Adrenal gland (tissue), 9 donors: ENCODE measurements at regions not wholly inside any gene's neighbourhood (a gene's known extent, or its start where the extent isn't known, plus 50 kb on each side); places are given as distances from the start of the nearest gene placed in this dataset.

Experiments
- DNase-seq, 7 donors: peaks; one replicate each; pipeline ENCODE4 v3.0.0-alpha.2; 2019 to 2020
- H3K27ac ChIP-seq, 5 donors: fragments of 200-600 bp; sonication (generic) in 4 of 5; 1 replicate in 3 of 5; 2 replicates in 2 of 5; pipeline versions ENCODE4 v1.5.1 to v1.8.0; 2016 to 2020; ENCODE audit warnings: mild to moderate bottlenecking in 1 of 5
- H3K27me3 ChIP-seq: fragments of 200-600 bp; 2 replicates; pipeline ENCODE4 v1.8.0; 2021
- H3K36me3 ChIP-seq, 2 donors: fragments of 200-600 bp; replicated peaks in 1 of 2; 1 replicate in 1 of 2; 2 replicates in 1 of 2; pipeline versions ENCODE4 v1.5.1 to v1.8.0; 2018 to 2022
- H3K4me1 ChIP-seq, 2 donors: fragments of 200-600 bp; replicated peaks in 1 of 2; 1 replicate in 1 of 2; 2 replicates in 1 of 2; pipeline versions ENCODE4 v1.5.1 to v1.8.0; 2018 to 2021
- H3K4me3 ChIP-seq, 4 donors: fragments of 200-600 bp; sonication (generic) in 3 of 4; one replicate each; pipeline ENCODE4 v1.5.1; 2016 to 2018
- H3K9me3 ChIP-seq, 3 donors: fragments of 200-600 bp; sonication (generic) in 1 of 3; replicated peaks in 1 of 3; 1 replicate in 2 of 3; 2 replicates in 1 of 3; pipeline versions ENCODE4 v1.5.1 to v1.8.0; 2016 to 2021
- POLR2A ChIP-seq, 2 donors: fragments of 450-650 bp; IDR thresholded peaks; one replicate each; pipeline ENCODE4 v1.6.1; 2017; ENCODE audit warnings: antibody characterized with exemption in 2 of 2, mild to moderate bottlenecking in 2 of 2, moderate library complexity in 1 of 2
- WGBS, 4 donors: extraction: QIAGEN DNeasy Blood & Tissue Kit in 2 of 4; methylation state at CpG; one replicate each; pipeline versions ENCODE4 v1.1.5 to v1.1.7; 2013 to 2017; 5-methylcytosine and 5-hydroxymethylcytosine counted together
- intact Hi-C, 2 donors: fragments of 100-400 bp; cut with DNase I; formaldehyde crosslinking; loops; one replicate each; pipeline versions ENCODE4 v1.14.1 to v1.15.0; 2022 to 2023
- TF ChIP-seq, protein P1 (sequence below), 6 experiments: fragments of 450-650 bp in 4 of 6; fragments of 200-600 bp in 2 of 6; sonication (generic) in 1 of 6; IDR thresholded peaks; 1 replicate in 5 of 6; 2 replicates in 1 of 6; pipeline versions ENCODE4 v1.5.1 to v1.8.0; 2016 to 2021; ENCODE audit warnings: antibody characterized with exemption in 6 of 6, mild to moderate bottlenecking in 2 of 6, moderate library complexity in 1 of 6
- donor health status: healthy with polysubstance abuse.
- donor health status: Bipolar disorder and iron deficiency.
- donor health status: DM: yes; HTN: yes; CAD: no.
- donor health status: DM: no; HTN: no; CAD: no.
- donor health status: DM: no; HTN: no; CAD: no.

DNA sequence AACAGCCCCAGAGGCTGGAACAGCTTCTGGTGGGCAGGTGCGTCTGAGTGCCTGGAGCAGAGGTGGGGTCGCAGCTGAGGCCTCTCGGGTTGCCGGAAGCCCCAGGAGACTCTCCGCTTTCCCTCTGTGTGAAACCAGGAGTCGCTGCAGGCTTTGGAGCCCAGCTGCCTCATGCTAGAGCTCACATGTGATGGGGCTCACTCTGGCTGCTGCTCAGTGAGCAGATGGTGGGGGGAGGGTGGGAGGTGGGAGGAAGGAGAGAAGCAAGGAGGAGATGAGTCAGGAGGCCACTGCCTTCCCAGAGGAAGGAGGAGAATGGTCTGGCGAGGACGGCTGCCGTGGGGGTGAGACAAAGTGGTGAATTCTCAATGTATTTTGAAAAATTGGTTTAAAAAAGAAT is 290.1 kb upstream of the CHRNA7 start:
- peaks cover 0 to 9% (median 8%) of the 10 kb centered on the region in 3 donors for H3K9me3 ChIP-seq
- no peak overlapping the region for H3K27ac ChIP-seq
- no peak overlapping the region for H3K4me3 ChIP-seq
- H3K4me1 ChIP-seq = no peaks in the 10 kb centered on the region
- WGBS, 4 donors = 35 to 54% (median 51%) methylated on average over 4 to 9 of the region's 9 CpGs
- no peaks in the 10 kb centered on the region for H3K27me3 ChIP-seq
- no peaks in the 10 kb centered on the region for H3K36me3 ChIP-seq
- intact Hi-C loops = no loop called here
- no peak for DNase-seq
- TF ChIP-seq, protein P1, sequence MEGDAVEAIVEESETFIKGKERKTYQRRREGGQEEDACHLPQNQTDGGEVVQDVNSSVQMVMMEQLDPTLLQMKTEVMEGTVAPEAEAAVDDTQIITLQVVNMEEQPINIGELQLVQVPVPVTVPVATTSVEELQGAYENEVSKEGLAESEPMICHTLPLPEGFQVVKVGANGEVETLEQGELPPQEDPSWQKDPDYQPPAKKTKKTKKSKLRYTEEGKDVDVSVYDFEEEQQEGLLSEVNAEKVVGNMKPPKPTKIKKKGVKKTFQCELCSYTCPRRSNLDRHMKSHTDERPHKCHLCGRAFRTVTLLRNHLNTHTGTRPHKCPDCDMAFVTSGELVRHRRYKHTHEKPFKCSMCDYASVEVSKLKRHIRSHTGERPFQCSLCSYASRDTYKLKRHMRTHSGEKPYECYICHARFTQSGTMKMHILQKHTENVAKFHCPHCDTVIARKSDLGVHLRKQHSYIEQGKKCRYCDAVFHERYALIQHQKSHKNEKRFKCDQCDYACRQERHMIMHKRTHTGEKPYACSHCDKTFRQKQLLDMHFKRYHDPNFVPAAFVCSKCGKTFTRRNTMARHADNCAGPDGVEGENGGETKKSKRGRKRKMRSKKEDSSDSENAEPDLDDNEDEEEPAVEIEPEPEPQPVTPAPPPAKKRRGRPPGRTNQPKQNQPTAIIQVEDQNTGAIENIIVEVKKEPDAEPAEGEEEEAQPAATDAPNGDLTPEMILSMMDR (IDR thresholded peaks at IDR 0.05) = no peak
- TF ChIP-seq POLR2A (IDR thresholded peaks at IDR 0.05) = no peak

DNA sequence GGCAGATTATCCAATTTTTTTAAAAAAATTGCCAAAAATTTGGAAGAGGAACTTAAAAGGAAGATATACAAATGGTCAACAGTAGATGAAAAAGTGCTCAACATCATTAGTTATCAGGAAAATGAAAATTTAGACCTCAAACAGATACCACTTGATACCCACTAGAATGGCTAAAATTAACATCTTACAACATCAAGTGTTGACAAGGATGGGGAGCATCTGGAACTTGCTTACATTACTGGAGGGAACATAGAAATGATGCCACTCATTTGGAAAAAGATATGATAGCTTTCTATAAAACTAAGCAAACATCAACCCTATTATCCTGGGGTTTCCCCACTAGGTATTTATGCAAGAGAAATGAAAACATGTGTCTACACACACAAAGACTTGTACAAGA is 284.5 kb upstream of the CHRNA7 start:
- TF ChIP-seq POLR2A (IDR thresholded peaks at IDR 0.05) = no peak
- TF ChIP-seq, protein P1 (IDR thresholded peaks at IDR 0.05) = no peak
- H3K9me3 ChIP-seq = peaks cover 0 to 9% (median 8%) of the 10 kb centered on the region in 3 donors
- no peaks in the 10 kb centered on the region for H3K36me3 ChIP-seq
- no peaks in the 10 kb centered on the region for H3K4me1 ChIP-seq
- no peaks in the 10 kb centered on the region for H3K27me3 ChIP-seq
- no peak overlapping the region for H3K27ac ChIP-seq
- DNase-seq = no peak
- intact Hi-C loops = no loop called here
- H3K4me3 ChIP-seq = no peak overlapping the region

DNA sequence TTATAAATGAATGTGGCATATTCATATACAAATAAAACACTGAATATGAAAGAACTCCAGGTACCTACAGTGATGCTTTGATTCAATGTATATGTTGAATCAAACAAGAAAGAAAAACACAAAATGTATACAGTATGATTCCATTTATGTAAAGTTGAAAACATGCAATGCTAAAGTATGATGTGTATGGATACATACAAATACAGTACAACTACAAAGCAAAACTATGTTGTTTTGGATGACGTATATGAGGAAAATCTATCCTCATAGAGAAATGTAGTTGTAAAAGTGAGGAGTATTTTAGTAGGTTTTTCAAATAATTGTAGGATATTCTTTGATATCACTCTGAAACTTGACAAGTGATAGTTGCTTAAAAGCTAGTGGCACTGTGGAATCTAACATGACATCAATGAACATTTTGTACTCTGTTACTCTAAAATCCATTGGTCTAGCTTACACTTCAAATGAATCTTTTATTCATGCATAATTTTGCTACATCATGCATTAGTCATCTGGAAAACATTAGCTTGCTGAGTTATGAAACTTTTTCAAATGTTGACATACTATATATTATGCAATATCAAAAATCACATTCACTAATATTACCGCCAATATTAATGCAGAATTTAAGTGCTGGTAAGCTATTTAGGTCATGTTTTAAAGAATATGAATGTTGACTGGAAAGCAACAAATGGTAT is 278.1 kb upstream of the CHRNA7 start:
- Histone ChIP-seq H3K27me3 (no peaks in the 10 kb centered on the region), H3K36me3 (no peaks in the 10 kb centered on the region), H3K4me1 (no peaks in the 10 kb centered on the region), H3K27ac (no peak overlapping the region), H3K9me3 (no peaks in the 10 kb centered on the region), H3K4me3 (no peak overlapping the region)
- 71 to 80% (median 72%) methylated on average over 2 of the region's 2 CpGs for WGBS, 4 donors
- no peak for DNase-seq
- intact Hi-C loops = no loop called here
- no peak for TF ChIP-seq POLR2A (IDR thresholded peaks at IDR 0.05)
- TF ChIP-seq, protein P1 (IDR thresholded peaks at IDR 0.05) = no peak

DNA sequence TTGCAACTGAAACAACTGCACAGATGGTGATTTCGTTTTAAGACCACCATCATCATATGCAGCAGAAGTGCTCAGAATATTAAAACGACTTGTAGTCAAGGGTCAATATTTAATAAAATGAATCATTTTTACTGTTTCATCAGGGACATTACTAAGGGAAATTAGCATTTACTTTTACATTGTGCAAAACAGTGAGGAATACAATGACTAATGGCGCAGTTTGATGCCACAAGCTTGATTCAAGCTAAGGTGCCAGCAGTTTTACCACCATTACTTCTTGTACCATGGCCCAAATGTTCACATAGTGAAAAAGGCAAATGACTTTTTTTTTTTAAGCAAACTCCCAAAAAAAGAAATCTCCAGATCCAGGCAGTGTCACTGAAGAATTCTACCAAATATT is 277.4 kb upstream of the CHRNA7 start:
- 62 to 70% (median 69%) methylated on average over 3 of the region's 3 CpGs for WGBS, 4 donors
- intact Hi-C loops = no loop called here
- Histone ChIP-seq H3K9me3 (no peaks in the 10 kb centered on the region), H3K4me1 (no peaks in the 10 kb centered on the region), H3K27me3 (no peaks in the 10 kb centered on the region), H3K4me3 (no peak overlapping the region), H3K36me3 (no peaks in the 10 kb centered on the region), H3K27ac (no peak overlapping the region)
- TF ChIP-seq, protein P1 (IDR thresholded peaks at IDR 0.05) = no peak
- TF ChIP-seq POLR2A (IDR thresholded peaks at IDR 0.05) = no peak
- no peak for DNase-seq
